PC-3 (cell line): ENCODE measurements at regions not wholly inside any gene's neighbourhood (a gene's known extent, or its start where the extent isn't known, plus 50 kb on each side); places are given as distances from the start of the nearest gene placed in this dataset.

ENCODE experiments used
- ATAC-seq: fragments of 200-7000 bp; cut with Tn5 transposase; 2 replicates; pipeline ENCODE4 v1.9.1; 2020; ENCODE audit warnings: mild to moderate bottlenecking, moderate library complexity
- BruUV-seq: library from RNA; stranded (reverse); fragments of 400-500 nt; replicated peaks from 2 replicates; lab custom pipeline; 2021; lab: Mats Ljungman, UMichigan
- CTCF ChIA-PET: fragments of 300-600 bp; sonication (Branson Sonifier 250); formaldehyde crosslinking; loops from one replicate; lab custom pipeline; 2022; ENCODE audit warnings: antibody characterized with exemption; lab: Charles Lee
- POLR2A ChIA-PET: fragments of 300-600 bp; sonication (Branson Sonifier 250); formaldehyde crosslinking; loops from one replicate; lab custom pipeline; 2022; ENCODE audit warnings: antibody characterized with exemption; ENCODE audit not compliant: unreplicated experiment; lab: Charles Lee
- DNase-seq: peaks from one replicate; pipeline ENCODE4 v3.0.0-alpha.2; 2015
- H2AFZ ChIP-seq: fragments of 300-600 bp; sonication (generic); 2 replicates; pipeline ENCODE4 v1.6.0; 2016; ENCODE audit warnings: antibody characterized with exemption, low read length
- H3F3A ChIP-seq: fragments of 300-600 bp; sonication (generic); one replicate; pipeline ENCODE4 v1.6.0; 2017; ENCODE audit warnings: antibody characterized with exemption, low read length, control low read depth, mild to moderate bottlenecking; ENCODE audit not compliant: unreplicated experiment
- H3K27ac ChIP-seq: fragments of 300-600 bp; sonication (generic); 2 replicates; pipeline ENCODE4 v1.5.1; 2016; ENCODE audit warnings: mild to moderate bottlenecking, low read length
- H3K27me3 ChIP-seq: fragments of 300-600 bp; sonication (generic); 2 replicates; pipeline ENCODE4 v1.6.1; 2016; ENCODE audit warnings: low read length, mixed read lengths
- H3K36me3 ChIP-seq: fragments of 300-600 bp; sonication (generic); 2 replicates; pipeline ENCODE4 v1.6.1; 2016; ENCODE audit warnings: low read depth, mixed run types, low read length, mixed read lengths
- H3K4me1 ChIP-seq: fragments of 300-600 bp; sonication (generic); 2 replicates; pipeline ENCODE4 v1.5.1; 2016; ENCODE audit warnings: low read length; ENCODE audit not compliant: insufficient read depth
- H3K4me2 ChIP-seq: fragments of 300-600 bp; sonication (generic); 2 replicates; pipeline ENCODE4 v1.6.0; 2016; ENCODE audit warnings: low read length
- H3K4me3 ChIP-seq: fragments of 300-600 bp; sonication (generic); 2 replicates; pipeline ENCODE4 v1.5.1; 2016; ENCODE audit warnings: mild to moderate bottlenecking, low read length, mixed read lengths
- H3K79me2 ChIP-seq: fragments of 300-600 bp; sonication (generic); 2 replicates; pipeline ENCODE4 v1.6.1; 2017; ENCODE audit warnings: low read length, mixed read lengths
- H3K9ac ChIP-seq: fragments of 300-600 bp; sonication (generic); 2 replicates; pipeline ENCODE4 v1.6.0; 2016; ENCODE audit warnings: mild to moderate bottlenecking, low read length
- H3K9me2 ChIP-seq: fragments of 300-600 bp; sonication (generic); replicated peaks from 2 replicates; pipeline ENCODE4 v1.6.1; 2016; ENCODE audit warnings: mixed run types, low read length, mixed read lengths
- H3K9me3 ChIP-seq: fragments of 300-600 bp; sonication (generic); 2 replicates; pipeline ENCODE4 v1.6.1; 2016; ENCODE audit warnings: low read length, mixed read lengths
- H4K20me1 ChIP-seq: fragments of 300-600 bp; sonication (generic); 2 replicates; pipeline ENCODE4 v1.6.1; 2016; ENCODE audit warnings: low read length, mixed read lengths
- CTCF ChIP-seq: fragments of 300-600 bp; sonication (generic); conservative IDR thresholded peaks from 2 replicates; pipeline ENCODE4 v1.5.1; 2017; ENCODE audit warnings: antibody characterized with exemption, low read depth, mild to moderate bottlenecking, low read length
- EZH2 ChIP-seq: fragments of 300-600 bp; sonication (generic); IDR thresholded peaks from one replicate; pipeline ENCODE4 v1.6.1; 2017; ENCODE audit warnings: antibody characterized with exemption, mild to moderate bottlenecking, low read length; ENCODE audit not compliant: unreplicated experiment
- EZH2phosphoT487 ChIP-seq: fragments of 300-600 bp; sonication (generic); IDR thresholded peaks from 2 replicates; pipeline ENCODE4 v1.6.1; 2018; ENCODE audit warnings: mild to moderate bottlenecking, antibody characterized with exemption, low read length, borderline replicate concordance
- intact Hi-C: fragments of 100-400 bp; cut with micrococcal nuclease; formaldehyde crosslinking; loops from 2 replicates; pipeline ENCODE4 v1.9.0; 2023

- Histone ChIP-seq H2AFZ (no peak overlapping the region), H3K4me2 (no peak overlapping the region), H3K9ac (no peak overlapping the region), H3F3A (no peaks in the 10 kb centered on the region), H3K79me2 (no peaks in the 10 kb centered on the region), H3K36me3 (no peaks in the 10 kb centered on the region), H3K9me2 (no peaks in the 10 kb centered on the region), H3K27ac (no peak overlapping the region), H3K9me3 (no peaks in the 10 kb centered on the region; the same call in 1 of the 2 replicates), H3K4me3 (no peak overlapping the region), H3K27me3 (no peaks in the 10 kb centered on the region), H3K4me1 (no peaks in the 10 kb centered on the region), H4K20me1 (no peaks in the 10 kb centered on the region)
- DNase-seq, result no peak
- intact Hi-C loops, result no loop called here
- ATAC-seq, result no peak
- no peak for TF ChIP-seq CTCF
- ChIA-PET POLR2A (no interaction called here), CTCF (no interaction called here)
- no TSS peak for BruUV-seq
These were observed 234.3 kb upstream of the NCKAP5 start for GRCh38 chr2:133802409-133803039.

DNA sequence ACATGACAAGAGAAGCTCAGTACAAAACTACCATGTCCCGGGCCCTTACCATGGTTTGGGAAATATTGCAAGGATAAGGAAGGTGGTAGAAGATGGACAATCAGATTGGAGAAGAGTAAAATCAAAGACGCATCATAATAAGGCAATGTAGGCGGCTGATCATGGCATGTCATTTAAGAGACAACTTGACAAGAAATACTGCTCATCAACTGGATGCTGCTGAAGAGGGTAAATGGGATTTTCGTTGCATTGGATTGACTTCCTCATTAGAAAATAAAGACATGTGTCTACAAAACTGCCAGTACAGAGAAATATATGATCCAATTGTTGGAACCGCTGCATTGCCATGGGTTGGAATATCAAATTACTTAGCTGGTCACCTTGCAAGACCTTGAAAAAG, 238.3 kb upstream of the NCKAP5 start:
- H3K4me1 ChIP-seq, result no peaks in the 10 kb centered on the region
- ChIA-PET POLR2A (no interaction called here), CTCF (no interaction called here)
- H2AFZ ChIP-seq, result no peak overlapping the region
- no TSS peak for BruUV-seq
- TF ChIP-seq EZH2 (no peak), CTCF (no peak), EZH2phosphoT487 (no peak)
- H3K27me3 ChIP-seq, result no peaks in the 10 kb centered on the region
- ATAC-seq, result no peak
- no peaks in the 10 kb centered on the region for H3K9me2 ChIP-seq
- no peaks in the 10 kb centered on the region for H3K36me3 ChIP-seq
- no peaks in the 10 kb centered on the region for H4K20me1 ChIP-seq
- H3K4me3 ChIP-seq, result no peak overlapping the region
- H3K27ac ChIP-seq, result no peak overlapping the region
- no peaks in the 10 kb centered on the region for H3K79me2 ChIP-seq
- intact Hi-C loops, result no loop called here
- no peak for DNase-seq
- no peak overlapping the region for H3K9ac ChIP-seq
- H3K4me2 ChIP-seq, result no peak overlapping the region
- H3K9me3 ChIP-seq, result no peaks in the 10 kb centered on the region
- no peaks in the 10 kb centered on the region for H3F3A ChIP-seq

- intact Hi-C loops, result no loop called here
- Histone ChIP-seq H4K20me1 (no peaks in the 10 kb centered on the region), H3K4me2 (no peak overlapping the region), H3K4me3 (no peak overlapping the region), H3F3A (no peaks in the 10 kb centered on the region), H3K36me3 (no peaks in the 10 kb centered on the region), H2AFZ (no peak overlapping the region), H3K9me3 (no peaks in the 10 kb centered on the region), H3K4me1 (peaks cover 20% of the 10 kb centered on the region), H3K9ac (no peak overlapping the region), H3K27me3 (no peaks in the 10 kb centered on the region), H3K27ac (no peak overlapping the region), H3K79me2 (no peaks in the 10 kb centered on the region), H3K9me2 (no peaks in the 10 kb centered on the region)
- CTCF ChIA-PET, result no interaction called here
- no peak for TF ChIP-seq EZH2phosphoT487
- no peak for TF ChIP-seq CTCF
- no peak for TF ChIP-seq EZH2
- DNase-seq (no peak), ATAC-seq (no peak)
- BruUV-seq, result no TSS peak
- POLR2A ChIA-PET, result no interaction called here
These were observed 241.2 kb upstream of the NCKAP5 start for GRCh38 chr2:133809485-133809884.
